ENCODE measurements at regions not wholly inside any gene's neighbourhood (a gene's known extent, or its start where the extent isn't known, plus 50 kb on each side); places are given as distances from the start of the nearest gene placed in this dataset.
A peak's percentile ranks its signal among the peaks of the same experiment; 100 is the strongest.

DNA sequence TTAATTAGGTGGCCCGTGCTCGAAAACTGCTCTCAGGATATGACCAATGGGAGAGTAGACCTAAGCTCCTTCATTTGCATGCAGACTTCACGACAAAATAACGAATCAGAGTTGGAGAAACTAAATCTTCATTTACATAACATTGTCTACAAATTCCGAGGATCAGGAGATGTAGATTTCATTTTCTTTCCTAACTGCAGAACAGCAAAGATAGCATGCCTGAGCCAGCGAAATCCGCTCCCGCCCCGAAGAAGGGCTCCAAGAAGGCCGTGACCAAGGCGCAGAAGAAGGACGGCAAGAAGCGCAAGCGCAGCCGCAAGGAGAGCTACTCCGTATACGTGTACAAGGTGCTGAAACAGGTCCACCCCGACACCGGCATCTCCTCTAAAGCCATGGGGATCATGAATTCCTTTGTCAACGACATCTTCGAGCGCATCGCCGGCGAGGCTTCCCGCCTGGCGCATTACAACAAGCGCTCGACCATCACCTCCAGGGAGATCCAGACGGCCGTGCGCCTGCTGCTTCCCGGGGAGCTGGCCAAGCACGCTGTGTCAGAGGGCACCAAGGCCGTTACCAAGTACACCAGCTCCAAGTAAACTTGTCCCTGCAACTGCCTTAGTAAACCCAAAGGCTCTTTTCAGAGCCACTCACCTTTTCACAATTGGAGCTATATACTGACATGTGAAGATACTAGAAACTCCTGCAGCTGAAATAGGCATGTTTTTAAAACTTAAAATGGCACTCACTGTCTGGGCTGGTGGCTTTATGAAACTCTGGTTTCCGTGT lies 96.5 kb downstream of the HFE start:
- H3K4me3 Mint-ChIP-seq = peak overlapping the region; percentile 99
- POLR2A ChIA-PET = interaction anchor here (0.7 to 11.2 kb wide), 57 partner anchors 9 to 1711 kb away, joined by 3 to 866 read pairs (median 5); partner anchors contain the start of gene HMGN4
- TF ChIP-seq, protein P1, sequence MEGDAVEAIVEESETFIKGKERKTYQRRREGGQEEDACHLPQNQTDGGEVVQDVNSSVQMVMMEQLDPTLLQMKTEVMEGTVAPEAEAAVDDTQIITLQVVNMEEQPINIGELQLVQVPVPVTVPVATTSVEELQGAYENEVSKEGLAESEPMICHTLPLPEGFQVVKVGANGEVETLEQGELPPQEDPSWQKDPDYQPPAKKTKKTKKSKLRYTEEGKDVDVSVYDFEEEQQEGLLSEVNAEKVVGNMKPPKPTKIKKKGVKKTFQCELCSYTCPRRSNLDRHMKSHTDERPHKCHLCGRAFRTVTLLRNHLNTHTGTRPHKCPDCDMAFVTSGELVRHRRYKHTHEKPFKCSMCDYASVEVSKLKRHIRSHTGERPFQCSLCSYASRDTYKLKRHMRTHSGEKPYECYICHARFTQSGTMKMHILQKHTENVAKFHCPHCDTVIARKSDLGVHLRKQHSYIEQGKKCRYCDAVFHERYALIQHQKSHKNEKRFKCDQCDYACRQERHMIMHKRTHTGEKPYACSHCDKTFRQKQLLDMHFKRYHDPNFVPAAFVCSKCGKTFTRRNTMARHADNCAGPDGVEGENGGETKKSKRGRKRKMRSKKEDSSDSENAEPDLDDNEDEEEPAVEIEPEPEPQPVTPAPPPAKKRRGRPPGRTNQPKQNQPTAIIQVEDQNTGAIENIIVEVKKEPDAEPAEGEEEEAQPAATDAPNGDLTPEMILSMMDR (IDR thresholded peaks at IDR 0.05) = no peak
- Histone ChIP-seq H3K27ac (ENCODE audit: low read depth in 1 of 2, low read length in 2 of 2) (peak overlapping the region; percentile 43 to 72), H3K9me3 (ENCODE audit: control insufficient read depth in 1 of 2, insufficient read depth in 1 of 2, low read length in 2 of 2) (peaks cover 0 to 2% of the 10 kb centered on the region in 2 experiments), H3K4me3 (ENCODE audit: low read length) (peak overlapping the region; percentile 62), H3K36me3 (ENCODE audit: insufficient read depth, low read length) (no peaks in the 10 kb centered on the region), H3K4me1 (ENCODE audit: insufficient read depth, low read length) (peaks cover 34% of the 10 kb centered on the region), H3K27me3 (ENCODE audit: control insufficient read depth in 1 of 2, insufficient read depth in 2 of 2, low read length in 2 of 2) (no peaks in the 10 kb centered on the region)
- no peaks in the 10 kb centered on the region for H3K27me3 Mint-ChIP-seq
- peak in 13 of 14 experiments; percentile 20 to 94 (median 48) for DNase-seq
- peak; percentile 89 for ATAC-seq (ENCODE audit: poor library complexity)
- intact Hi-C loops (cut with DNase I, micrococcal nuclease) = loop anchor here in 1 of 2 experiments (1.0 kb wide), 1 partner anchor 12 kb away; no protein-coding TSS in a partner anchor
- H3K27ac Mint-ChIP-seq = peak overlapping the region; percentile 86
- CTCF ChIA-PET = interaction anchor here (1.0 to 2.2 kb wide), 9 partner anchors 14 to 412 kb away, joined by 3 to 10 read pairs (median 4); a partner anchor contains a TSS
- H3K9me3 Mint-ChIP-seq = no peaks in the 10 kb centered on the region
- peaks cover 42% of the 10 kb centered on the region for H3K4me1 Mint-ChIP-seq (ENCODE audit: low read depth)
- H3K36me3 Mint-ChIP-seq (ENCODE audit: low read depth) = peaks cover 7% of the 10 kb centered on the region

DNA sequence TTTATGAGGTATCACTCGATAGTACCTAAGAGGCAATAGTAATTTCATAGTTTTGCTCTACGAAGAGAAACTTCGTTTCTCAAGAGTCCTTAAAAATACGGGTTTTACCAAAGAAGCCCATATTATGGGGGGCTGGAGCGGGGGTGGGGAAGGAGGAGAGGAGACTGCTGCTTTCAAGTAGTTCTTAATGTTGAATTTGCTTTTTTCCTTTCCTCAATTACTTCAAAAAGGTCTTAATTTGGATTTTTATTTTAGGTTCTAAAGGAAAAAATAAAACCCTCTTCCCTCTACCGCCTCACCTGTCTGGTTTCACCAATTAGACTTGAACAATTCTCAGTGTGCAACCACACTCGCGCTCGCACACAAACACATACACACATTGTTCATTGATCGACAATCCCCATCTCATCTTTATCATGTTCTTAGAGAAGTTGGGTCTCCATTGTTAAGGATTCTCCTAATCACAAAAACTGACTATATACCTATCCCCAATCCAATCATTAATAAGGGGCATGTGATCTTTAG lies 97.2 kb downstream of the HFE start:
- Mint-ChIP-seq H3K27ac (peak overlapping the region; percentile 86), H3K36me3 (ENCODE audit: low read depth) (peaks cover 11% of the 10 kb centered on the region), H3K9me3 (no peaks in the 10 kb centered on the region), H3K4me3 (peak overlapping the region; percentile 99), H3K4me1 (ENCODE audit: low read depth) (peaks cover 47% of the 10 kb centered on the region), H3K27me3 (no peaks in the 10 kb centered on the region)
- Histone ChIP-seq H3K4me1 (ENCODE audit: insufficient read depth, low read length) (peaks cover 39% of the 10 kb centered on the region), H3K27me3 (ENCODE audit: control insufficient read depth in 1 of 2, insufficient read depth in 2 of 2, low read length in 2 of 2) (no peaks in the 10 kb centered on the region), H3K36me3 (ENCODE audit: insufficient read depth, low read length) (no peaks in the 10 kb centered on the region), H3K4me3 (ENCODE audit: low read length) (peak overlapping the region; percentile 62), H3K27ac (ENCODE audit: low read depth in 1 of 2, low read length in 2 of 2) (peak overlapping the region in 1 of 2 donors; percentile 72), H3K9me3 (ENCODE audit: control insufficient read depth in 1 of 2, insufficient read depth in 1 of 2, low read length in 2 of 2) (peaks cover 0 to 3% of the 10 kb centered on the region in 2 experiments)
- ATAC-seq (ENCODE audit: poor library complexity) (no peak), DNase-seq (no peak)
- TF ChIP-seq, protein P1 (IDR thresholded peaks at IDR 0.05) = no peak
- ChIA-PET POLR2A (interaction anchor here (0.6 to 11.2 kb wide), 32 partner anchors 8 to 1710 kb away, joined by 3 to 866 read pairs (median 10); partner anchors contain the start of gene HMGN4), CTCF (interaction anchor here (1.5 to 2.2 kb wide), 3 partner anchors 13 to 32 kb away, joined by 3 to 10 read pairs (median 8); a partner anchor contains a TSS)
- intact Hi-C loops (cut with DNase I, micrococcal nuclease) = no loop called here

DNA sequence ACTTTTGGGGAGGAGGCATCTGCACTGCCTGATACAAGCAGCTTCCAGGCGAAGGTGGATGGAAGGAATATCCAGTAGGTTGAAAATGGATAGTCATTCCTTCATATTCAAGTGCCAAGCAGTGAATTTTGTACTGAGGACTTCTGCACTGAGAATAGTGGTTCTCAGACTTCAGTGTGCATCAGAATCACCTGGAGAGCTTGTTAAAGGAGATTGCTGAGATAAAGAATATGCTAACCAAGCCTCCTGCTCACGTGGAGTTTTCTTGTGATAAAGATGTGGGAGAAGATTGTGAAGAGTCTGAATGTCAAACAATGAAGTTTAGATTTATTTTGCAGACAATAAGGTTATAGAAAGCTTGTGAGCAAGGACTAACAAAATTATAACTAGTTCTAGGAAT lies 97.8 kb downstream of the HFE start:
- Histone ChIP-seq H3K36me3 (ENCODE audit: insufficient read depth, low read length) (no peaks in the 10 kb centered on the region), H3K27ac (ENCODE audit: low read depth in 1 of 2, low read length in 2 of 2) (no peak overlapping the region), H3K9me3 (ENCODE audit: control insufficient read depth in 1 of 2, insufficient read depth in 1 of 2, low read length in 2 of 2) (peaks cover 0 to 3% of the 10 kb centered on the region in 2 experiments), H3K4me3 (ENCODE audit: low read length) (no peak overlapping the region), H3K27me3 (ENCODE audit: control insufficient read depth in 1 of 2, insufficient read depth in 2 of 2, low read length in 2 of 2) (no peaks in the 10 kb centered on the region), H3K4me1 (ENCODE audit: insufficient read depth, low read length) (peaks cover 40% of the 10 kb centered on the region)
- ChIA-PET POLR2A (interaction anchor here (0.6 to 11.2 kb wide), 9 partner anchors 12 to 154 kb away, joined by 3 to 866 read pairs (median 95); a partner anchor contains a TSS), CTCF (no interaction called here)
- no peaks in the 10 kb centered on the region for H3K9me3 Mint-ChIP-seq
- peak overlapping the region; percentile 86 for H3K27ac Mint-ChIP-seq
- no peak overlapping the region for H3K4me3 Mint-ChIP-seq
- ATAC-seq (ENCODE audit: poor library complexity) (no peak), DNase-seq (no peak)
- intact Hi-C loops (cut with DNase I, micrococcal nuclease) = no loop called here
- H3K36me3 Mint-ChIP-seq (ENCODE audit: low read depth) = peaks cover 11% of the 10 kb centered on the region
- TF ChIP-seq, protein P1 (IDR thresholded peaks at IDR 0.05) = no peak
- no peaks in the 10 kb centered on the region for H3K27me3 Mint-ChIP-seq
- H3K4me1 Mint-ChIP-seq (ENCODE audit: low read depth) = peaks cover 47% of the 10 kb centered on the region

Data from CD4-positive, alpha-beta T cell (primary cell).